VCaP (cell line): ENCODE measurements at regions not wholly inside any gene's neighbourhood (a gene's known extent, or its start where the extent isn't known, plus 50 kb on each side); places are given as distances from the start of the nearest gene placed in this dataset.
A peak's percentile ranks its signal among the peaks of the same experiment; 100 is the strongest.
"Not testable (repeated sequence)": the region's sequence is repeated elsewhere in the genome, so short reads cannot be mapped to it uniquely, and the experiment has no call there.

ENCODE experiments used
- H3K27ac ChIP-seq: fragments of 450-650 bp; 2 replicates; pipeline ENCODE4 v1.5.1; 2017
- TF ChIP-seq, protein P1 (sequence below): fragments of 450-650 bp; conservative IDR thresholded peaks from 2 replicates; pipeline ENCODE4 v1.5.1; 2017; ENCODE audit warnings: mild to moderate bottlenecking, moderate library complexity

DNA sequence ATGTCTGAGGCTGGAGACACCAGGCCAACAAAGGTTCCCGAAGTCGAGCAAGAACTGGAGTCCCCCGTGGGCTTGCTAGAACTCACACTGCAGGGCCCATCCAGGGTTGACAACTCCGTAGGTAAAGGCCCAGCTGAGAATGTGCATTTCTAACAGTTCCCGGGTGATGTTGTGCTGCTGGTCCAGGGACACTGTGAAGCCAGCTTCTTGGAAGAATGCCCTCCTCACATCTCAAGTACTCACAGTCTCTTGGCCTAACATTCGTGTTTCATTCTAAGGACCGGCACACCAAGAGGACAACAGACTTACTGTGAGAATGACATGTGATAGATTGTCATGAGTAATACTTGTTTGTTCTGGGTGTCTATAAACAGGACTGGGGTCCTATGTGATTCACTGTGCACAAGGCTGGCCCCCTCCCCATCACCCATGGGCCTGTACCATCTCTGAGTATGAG is 682.3 kb upstream of the IGFBP3 start:
- TF ChIP-seq, protein P1, sequence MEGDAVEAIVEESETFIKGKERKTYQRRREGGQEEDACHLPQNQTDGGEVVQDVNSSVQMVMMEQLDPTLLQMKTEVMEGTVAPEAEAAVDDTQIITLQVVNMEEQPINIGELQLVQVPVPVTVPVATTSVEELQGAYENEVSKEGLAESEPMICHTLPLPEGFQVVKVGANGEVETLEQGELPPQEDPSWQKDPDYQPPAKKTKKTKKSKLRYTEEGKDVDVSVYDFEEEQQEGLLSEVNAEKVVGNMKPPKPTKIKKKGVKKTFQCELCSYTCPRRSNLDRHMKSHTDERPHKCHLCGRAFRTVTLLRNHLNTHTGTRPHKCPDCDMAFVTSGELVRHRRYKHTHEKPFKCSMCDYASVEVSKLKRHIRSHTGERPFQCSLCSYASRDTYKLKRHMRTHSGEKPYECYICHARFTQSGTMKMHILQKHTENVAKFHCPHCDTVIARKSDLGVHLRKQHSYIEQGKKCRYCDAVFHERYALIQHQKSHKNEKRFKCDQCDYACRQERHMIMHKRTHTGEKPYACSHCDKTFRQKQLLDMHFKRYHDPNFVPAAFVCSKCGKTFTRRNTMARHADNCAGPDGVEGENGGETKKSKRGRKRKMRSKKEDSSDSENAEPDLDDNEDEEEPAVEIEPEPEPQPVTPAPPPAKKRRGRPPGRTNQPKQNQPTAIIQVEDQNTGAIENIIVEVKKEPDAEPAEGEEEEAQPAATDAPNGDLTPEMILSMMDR, result no peak
- H3K27ac ChIP-seq, result peak overlapping the region; percentile 66

DNA sequence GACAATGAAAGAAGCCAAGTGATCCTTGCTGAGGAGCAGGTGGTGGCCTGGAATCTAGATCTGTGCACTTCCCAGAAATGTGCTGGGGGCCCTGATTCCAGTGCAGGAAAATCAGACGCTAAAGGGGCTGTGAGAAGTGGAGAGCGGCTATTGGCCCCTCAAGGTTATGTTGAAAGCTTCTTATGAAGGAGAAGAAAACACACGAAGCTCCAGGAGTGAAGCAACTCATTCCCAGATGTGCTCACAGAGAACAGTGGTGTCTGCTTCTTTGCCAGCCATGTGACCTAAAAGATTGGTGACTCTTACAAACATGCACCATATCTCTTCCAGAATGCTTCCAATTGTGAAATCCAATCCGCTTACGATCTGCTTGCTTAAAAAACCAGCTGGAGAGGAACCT is 679.3 kb upstream of the IGFBP3 start:
- no peak overlapping the region for H3K27ac ChIP-seq
- TF ChIP-seq, protein P1, result no peak

DNA sequence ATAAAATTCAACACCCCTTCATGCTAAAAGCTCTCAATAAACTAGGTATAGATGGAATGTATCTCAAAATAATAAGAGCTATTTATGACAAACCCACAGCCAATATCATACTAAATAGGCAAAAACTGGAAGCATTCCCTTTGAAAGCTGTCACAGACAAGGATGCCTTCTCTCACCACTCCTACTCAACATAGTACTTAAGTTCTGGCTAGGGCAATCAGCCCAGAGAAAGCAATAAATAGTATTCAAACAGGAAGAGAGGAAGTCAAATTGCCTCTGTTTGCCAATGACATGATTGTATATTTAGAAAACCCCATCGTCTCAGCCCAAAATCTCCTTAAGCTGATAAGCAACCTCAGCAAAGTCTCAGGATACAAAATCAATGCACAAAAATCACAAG is 673.8 kb upstream of the IGFBP3 start:
- not testable (repeated sequence) for H3K27ac ChIP-seq

DNA sequence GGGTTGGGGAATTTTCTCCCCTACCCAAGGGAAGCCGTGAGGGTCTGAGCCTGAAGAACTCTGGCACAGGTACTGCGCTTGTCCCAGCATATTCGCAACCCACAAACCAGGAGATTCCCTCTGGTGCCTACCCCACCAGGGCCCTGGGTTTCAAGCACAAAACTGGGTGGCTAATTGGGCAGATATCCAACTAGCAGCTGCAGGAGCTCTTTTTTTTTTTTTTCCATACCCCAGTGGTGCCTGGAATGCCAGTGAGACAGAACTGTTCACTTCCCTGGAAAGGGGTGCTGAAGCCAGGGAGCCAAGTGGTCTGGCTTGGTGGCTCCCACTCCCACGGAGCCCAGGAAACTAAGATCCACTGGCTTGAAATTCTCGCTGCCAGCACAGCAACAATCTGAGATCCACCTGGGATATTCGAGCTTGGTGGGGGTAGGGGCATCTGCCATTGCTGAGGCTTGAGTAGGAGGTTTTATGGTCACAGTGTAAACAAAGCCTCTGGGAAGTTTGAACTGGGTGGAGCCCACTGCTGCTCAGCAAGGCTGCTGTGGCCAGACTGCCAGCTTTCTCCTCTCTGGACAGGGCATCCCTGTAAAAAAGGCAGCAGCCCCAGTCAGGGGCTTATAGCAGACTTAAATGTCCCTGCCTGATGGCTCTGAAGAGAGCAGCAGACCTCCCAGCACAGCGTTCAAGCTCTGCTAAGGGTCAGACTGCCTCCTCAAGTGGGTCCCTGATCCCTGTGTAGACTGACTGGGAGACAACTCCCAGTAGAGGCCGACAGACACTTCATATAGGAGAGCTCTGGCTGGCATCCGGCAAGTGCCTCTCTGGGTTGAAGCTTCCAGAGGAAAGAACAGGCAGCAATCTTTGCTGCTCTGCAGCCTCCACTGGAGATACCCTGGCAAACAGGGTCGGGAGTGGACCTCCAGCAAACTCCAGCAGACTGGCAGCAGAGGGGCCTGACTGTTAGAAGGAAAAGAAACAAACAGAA is 670.1 kb upstream of the IGFBP3 start:
- peak overlapping the region; percentile 41 for H3K27ac ChIP-seq

DNA sequence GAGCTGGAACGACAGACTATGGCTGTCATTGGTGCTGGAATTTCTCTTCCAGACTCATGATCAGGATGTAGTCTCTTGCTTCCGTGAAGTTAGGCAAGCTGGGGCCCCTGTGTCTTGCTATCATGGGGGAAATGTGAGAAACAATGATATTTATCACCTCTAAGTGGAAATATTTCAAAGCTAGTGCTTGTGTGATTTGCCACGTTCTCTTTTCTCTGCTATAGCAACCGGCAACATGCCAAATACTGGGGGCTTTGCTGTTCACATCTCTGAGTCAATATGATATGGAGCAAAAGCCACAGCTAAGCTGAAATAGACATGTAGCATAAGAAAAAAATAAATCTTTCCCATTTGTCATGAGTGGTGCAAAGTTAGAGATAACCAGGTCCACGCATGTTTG is 668.2 kb upstream of the IGFBP3 start:
- H3K27ac ChIP-seq, result no peak overlapping the region
- TF ChIP-seq, protein P1, result no peak

DNA sequence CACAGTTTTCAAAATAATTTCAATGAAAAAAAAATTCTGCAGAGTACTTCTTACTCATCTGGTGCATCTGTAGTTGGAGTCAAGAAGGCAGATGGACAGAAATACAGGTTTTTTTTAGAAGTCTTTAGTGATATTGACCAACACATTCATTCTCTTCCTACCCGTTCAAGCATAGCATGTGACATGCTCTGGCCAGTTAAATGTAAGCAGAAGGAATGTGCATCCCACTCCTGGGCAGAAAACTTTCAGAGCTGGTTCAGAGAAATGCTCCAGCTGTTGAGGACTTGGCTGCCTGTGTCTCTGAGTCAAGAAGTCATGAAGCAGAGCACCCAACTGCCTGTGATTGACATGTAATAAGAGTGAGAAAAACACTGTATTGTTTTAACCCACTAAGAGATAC is 665.3 kb upstream of the IGFBP3 start:
- TF ChIP-seq, protein P1, result no peak
- H3K27ac ChIP-seq, result no peak overlapping the region

DNA sequence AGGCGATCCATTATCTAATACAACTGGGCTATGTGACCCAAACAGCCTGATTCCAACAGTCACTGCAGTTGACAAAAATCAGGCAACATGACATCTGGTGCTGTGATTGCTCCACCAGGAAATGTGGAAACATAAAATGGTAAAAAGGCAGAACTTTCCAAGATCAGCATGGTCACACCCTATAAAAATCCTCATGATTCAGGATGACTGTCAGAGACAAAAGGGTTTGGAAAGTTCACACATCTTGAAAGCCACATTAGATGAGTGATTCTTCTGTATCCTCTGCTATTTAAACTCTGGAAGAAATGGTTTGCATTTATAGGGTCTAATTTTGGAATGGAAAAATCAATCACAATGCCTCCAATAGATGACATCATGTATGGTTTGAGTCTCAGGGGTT is 662.6 kb upstream of the IGFBP3 start:
- H3K27ac ChIP-seq, result no peak overlapping the region
- TF ChIP-seq, protein P1, result no peak

DNA sequence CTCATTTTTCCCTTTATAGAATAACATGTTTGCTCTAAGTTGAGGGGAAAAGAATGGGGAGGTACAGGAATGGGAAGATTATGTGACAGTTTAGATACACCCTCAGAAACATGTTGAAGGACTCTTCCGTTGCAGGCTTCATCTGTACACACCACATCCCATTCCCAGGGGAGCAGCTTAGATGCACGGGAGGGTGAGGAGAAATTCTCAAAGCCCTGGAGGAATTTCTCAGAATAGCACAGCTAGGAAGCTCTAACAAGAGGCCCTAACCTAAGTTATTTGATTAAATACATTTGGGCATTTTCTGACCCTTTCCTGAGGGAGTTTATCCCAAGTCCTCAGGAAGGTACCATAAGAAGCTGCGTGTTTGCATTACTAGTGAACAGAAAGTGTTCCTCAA is 660.2 kb upstream of the IGFBP3 start:
- TF ChIP-seq, protein P1, result no peak
- H3K27ac ChIP-seq, result no peak overlapping the region
